ENCODE measurements at regions not wholly inside any gene's neighbourhood (a gene's known extent, or its start where the extent isn't known, plus 50 kb on each side); places are given as distances from the start of the nearest gene placed in this dataset.

- TF ChIP-seq CTCF (IDR thresholded peaks at IDR 0.05), result no peak
- no peak for TF ChIP-seq POLR2A (IDR thresholded peaks at IDR 0.05)
Observed at GRCh38 chr11:127334466-127334865, 333.9 kb upstream of the KIRREL3 start.

All from suprapubic skin (tissue), 3 donors.